Choroid plexus epithelial cell (primary cell): ENCODE measurements at regions not wholly inside any gene's neighbourhood (a gene's known extent, or its start where the extent isn't known, plus 50 kb on each side); places are given as distances from the start of the nearest gene placed in this dataset.

Source experiments
- DNase-seq: peaks from one replicate; pipeline ENCODE4 v3.0.0-alpha.2; 2010; ENCODE audit warnings: low read depth
- H3K4me3 ChIP-seq: 2 replicates; pipeline ENCODE4 v1.5.1; 2011; ENCODE audit warnings: low read depth, mild to moderate bottlenecking, control low read depth, low read length, moderate library complexity
- CTCF ChIP-seq: conservative IDR thresholded peaks from 2 replicates; pipeline ENCODE4 v1.5.1; 2011; ENCODE audit warnings: low read depth, mild to moderate bottlenecking, control low read depth, inconsistent platforms, low read length, moderate library complexity

DNA sequence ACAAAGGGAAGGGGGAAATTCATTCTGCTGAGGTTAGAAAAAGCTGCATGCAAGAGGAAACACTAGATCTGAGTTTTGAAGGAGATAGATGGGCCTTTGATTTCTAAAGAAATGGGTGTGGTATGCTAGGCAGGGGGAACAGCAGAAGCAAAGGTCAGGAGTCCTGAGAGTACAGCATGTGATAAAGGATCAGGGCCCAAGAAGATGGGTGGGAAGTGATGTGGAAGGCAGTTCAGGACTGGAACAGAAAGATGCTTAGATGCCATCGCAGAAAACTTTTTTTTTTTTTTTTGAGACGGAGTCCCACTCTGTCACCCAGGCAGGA, 126.2 kb downstream of the ALDH8A1 start:
- no peak for DNase-seq
- no peak for TF ChIP-seq CTCF

GRCh38 chr6:134822920-134823709, 126.8 kb downstream of the ALDH8A1 start:
- TF ChIP-seq CTCF, result peak; percentile 93
- peak; percentile 92 for DNase-seq
- no peak overlapping the region for H3K4me3 ChIP-seq

More for the DNA sequence above, 126.2 kb downstream of the ALDH8A1 start:
- H3K4me3 ChIP-seq, result no peak overlapping the region

DNA sequence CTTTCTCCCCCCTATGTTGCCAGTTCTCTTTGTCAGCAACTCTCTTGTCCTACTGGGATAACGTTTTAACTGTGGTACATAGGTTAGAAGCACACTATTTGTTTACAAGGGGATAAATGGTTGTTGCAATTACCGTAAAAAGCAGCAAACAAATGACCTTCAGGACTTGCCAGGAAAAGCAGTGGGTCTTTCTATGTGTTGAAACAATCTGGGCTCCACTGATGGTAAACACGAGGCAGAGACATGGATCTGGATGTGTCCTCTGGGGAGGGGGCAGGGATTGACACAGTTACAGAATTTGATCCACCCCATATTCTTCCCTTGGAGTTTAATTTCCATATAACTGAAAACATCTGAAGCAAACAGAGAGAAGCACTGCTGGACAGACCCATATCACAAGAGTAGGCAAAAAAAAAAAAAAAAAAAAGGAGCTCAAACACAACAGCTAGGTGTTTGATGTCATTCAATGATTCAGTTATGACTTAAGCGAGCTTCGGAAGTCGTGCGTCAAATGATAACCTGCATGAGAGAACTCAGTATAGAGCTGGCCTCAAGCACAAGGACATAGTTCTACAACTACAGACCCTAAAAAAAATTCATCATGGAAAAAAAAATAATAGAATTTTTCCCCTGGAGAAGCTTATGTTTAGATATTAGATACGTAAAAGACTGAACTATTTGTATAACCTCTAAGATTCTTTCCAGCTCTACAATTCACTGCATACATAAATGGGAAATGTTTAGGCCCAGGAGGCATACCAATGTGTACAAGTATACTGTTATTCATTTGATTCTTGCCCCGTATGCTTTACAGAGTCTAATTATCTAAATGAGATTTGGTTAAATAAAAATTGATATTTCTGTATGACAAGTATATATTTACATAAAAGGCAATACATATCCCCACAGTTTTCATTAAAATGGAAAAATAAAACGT, 127.7 kb downstream of the ALDH8A1 start:
- TF ChIP-seq CTCF, result no peak
- H3K4me3 ChIP-seq, result no peak overlapping the region
- DNase-seq, result peak; percentile 62

- no peak for DNase-seq
- no peak overlapping the region for H3K4me3 ChIP-seq
- no peak for TF ChIP-seq CTCF
These were observed 128.5 kb downstream of the ALDH8A1 start for GRCh38 chr6:134821397-134821796.

- no peak for TF ChIP-seq CTCF
- H3K4me3 ChIP-seq, result no peak overlapping the region
- DNase-seq, result no peak
These were observed 129.8 kb downstream of the ALDH8A1 start for GRCh38 chr6:134819863-134820800.

DNA sequence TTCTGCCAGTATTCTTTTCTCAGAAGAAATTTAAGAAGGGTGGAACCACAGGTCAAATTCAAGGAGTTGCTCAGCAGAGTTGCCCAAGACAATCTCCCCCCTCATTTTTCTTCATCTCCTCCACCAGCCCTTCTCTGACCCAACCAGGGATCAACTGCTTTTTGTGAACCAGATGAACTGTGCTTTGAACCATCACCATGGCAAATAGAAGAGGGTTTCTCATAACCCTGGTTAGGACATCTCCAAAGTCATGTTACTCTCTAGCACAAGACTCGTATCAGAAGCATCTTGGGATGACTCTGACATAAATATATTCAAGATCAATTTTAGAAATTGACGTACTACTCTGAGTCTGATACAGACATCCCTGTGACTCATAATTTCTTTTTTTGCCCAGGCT, 130.7 kb downstream of the ALDH8A1 start:
- no peak for DNase-seq
- no peak overlapping the region for H3K4me3 ChIP-seq
- TF ChIP-seq CTCF, result no peak
